HUES6 (cell line): ENCODE measurements at regions not wholly inside any gene's neighbourhood (a gene's known extent, or its start where the extent isn't known, plus 50 kb on each side); places are given as distances from the start of the nearest gene placed in this dataset.

ENCODE experiments used
- H3K27ac ChIP-seq: 2 replicates; pipeline ENCODE4 v1.7.0; 2013; ENCODE audit warnings: low read depth, mild to moderate bottlenecking, low read length, inconsistent platforms
- H3K27me3 ChIP-seq: 2 replicates; pipeline ENCODE4 v1.6.1; 2013; ENCODE audit warnings: low read length; ENCODE audit not compliant: control insufficient read depth, insufficient read depth
- H3K36me3 ChIP-seq: 2 replicates; pipeline ENCODE4 v1.6.1; 2013; ENCODE audit warnings: low read length; ENCODE audit not compliant: control insufficient read depth, insufficient read depth
- H3K4me1 ChIP-seq: 2 replicates; pipeline ENCODE4 v1.6.1; 2013; ENCODE audit warnings: low read length; ENCODE audit not compliant: control insufficient read depth, insufficient read depth
- H3K4me3 ChIP-seq: 2 replicates; pipeline ENCODE4 v1.5.1; 2013; ENCODE audit warnings: low read depth, low read length
- H3K9ac ChIP-seq: one replicate; pipeline ENCODE4 v1.6.1; 2013; ENCODE audit warnings: mild to moderate bottlenecking, low read length
- H3K9me3 ChIP-seq: 2 replicates; pipeline ENCODE4 v1.6.1; 2013; ENCODE audit warnings: low read depth, low read length; ENCODE audit not compliant: control insufficient read depth, insufficient read depth

DNA sequence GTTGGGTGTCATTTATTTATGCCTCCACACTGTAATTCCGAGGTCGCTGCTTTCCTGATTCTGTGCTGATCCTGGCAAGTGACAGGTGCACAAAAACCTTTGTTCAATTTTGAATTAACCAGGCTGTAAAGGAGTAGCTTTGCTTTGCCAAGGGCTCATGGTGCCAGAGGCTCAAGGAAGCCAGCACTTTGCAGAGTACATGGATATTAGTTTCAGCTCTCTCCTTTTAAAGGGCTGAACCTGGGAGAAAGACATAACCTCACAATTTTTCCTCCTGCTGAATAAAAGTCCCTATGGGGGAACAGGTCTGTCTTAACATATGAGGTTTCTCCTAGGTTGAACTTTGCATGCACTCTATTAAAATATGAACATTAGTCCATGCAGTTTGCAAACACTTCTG lies 227.6 kb upstream of the WSB1 start:
- Histone ChIP-seq H3K36me3 (no peaks in the 10 kb centered on the region), H3K4me3 (no peak overlapping the region), H3K27ac (no peak overlapping the region), H3K27me3 (no peaks in the 10 kb centered on the region; the same call in 1 of the 2 replicates), H3K9ac (no peak overlapping the region), H3K9me3 (peaks cover 67% of the 10 kb centered on the region; the same call in 1 of the 2 replicates), H3K4me1 (no peaks in the 10 kb centered on the region)

GRCh38 chr17:27069842-27070508 lies 223.9 kb upstream of the WSB1 start:
- Histone ChIP-seq H3K36me3 (no peaks in the 10 kb centered on the region), H3K4me1 (no peaks in the 10 kb centered on the region), H3K4me3 (no peak overlapping the region), H3K27me3 (no peaks in the 10 kb centered on the region; the same call in 1 of the 2 replicates), H3K9ac (no peak overlapping the region), H3K9me3 (peaks cover 66% of the 10 kb centered on the region; the same call in 1 of the 2 replicates), H3K27ac (no peak overlapping the region)

- H3K36me3 ChIP-seq, result no peaks in the 10 kb centered on the region
- no peak overlapping the region for H3K9ac ChIP-seq
- H3K9me3 ChIP-seq, result peaks cover 66% of the 10 kb centered on the region; the same call in 1 of the 2 replicates
- no peak overlapping the region for H3K27ac ChIP-seq
- H3K4me3 ChIP-seq, result no peak overlapping the region
- H3K4me1 ChIP-seq, result no peaks in the 10 kb centered on the region
- H3K27me3 ChIP-seq, result no peaks in the 10 kb centered on the region
Measured at GRCh38 chr17:27070836-27071235, 223.1 kb upstream of the WSB1 start.

DNA sequence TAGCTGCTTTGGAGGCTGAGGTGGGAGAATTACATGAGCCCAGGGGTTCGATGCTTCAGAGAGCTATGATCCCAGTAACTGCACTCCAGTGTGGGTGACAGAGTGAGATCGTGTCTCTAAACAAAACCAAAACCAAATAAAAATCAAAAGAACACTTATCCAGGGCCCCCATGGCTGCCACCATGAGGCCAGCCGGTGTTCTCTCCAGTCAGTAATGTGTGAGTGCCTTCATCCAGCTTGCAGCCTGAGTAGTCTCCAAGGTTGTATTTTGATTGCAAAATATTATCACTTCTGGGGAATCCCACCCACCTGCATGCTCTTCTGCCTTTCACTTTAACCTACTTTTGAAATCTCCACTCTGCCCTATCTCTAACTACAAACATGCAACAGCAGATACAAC lies 221.0 kb upstream of the WSB1 start:
- H3K27me3 ChIP-seq, result no peaks in the 10 kb centered on the region
- H3K9me3 ChIP-seq, result peaks cover 78% of the 10 kb centered on the region; the same call in 1 of the 2 replicates
- no peak overlapping the region for H3K9ac ChIP-seq
- no peaks in the 10 kb centered on the region for H3K36me3 ChIP-seq
- no peak overlapping the region for H3K4me3 ChIP-seq
- H3K4me1 ChIP-seq, result no peaks in the 10 kb centered on the region
- H3K27ac ChIP-seq, result no peak overlapping the region

DNA sequence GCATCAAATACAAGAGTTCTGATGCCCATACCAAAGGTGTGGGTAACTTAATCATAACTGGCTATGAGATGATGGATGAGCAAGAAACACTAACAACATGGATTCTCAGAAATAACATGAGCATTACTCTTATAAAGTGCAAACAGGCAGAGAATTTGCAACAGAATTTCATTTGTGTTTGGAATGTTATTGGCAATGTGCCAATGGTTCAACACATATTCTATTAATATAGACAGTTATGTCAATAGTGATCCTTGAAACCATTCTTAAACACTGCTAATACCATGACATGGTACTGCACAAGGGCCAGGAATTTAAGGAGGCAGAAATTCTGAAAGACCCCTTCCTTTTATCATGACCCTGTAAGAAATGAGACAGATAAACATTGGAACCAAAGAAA lies 217.1 kb upstream of the WSB1 start:
- no peaks in the 10 kb centered on the region for H3K36me3 ChIP-seq
- no peak overlapping the region for H3K9ac ChIP-seq
- no peak overlapping the region for H3K4me3 ChIP-seq
- no peak overlapping the region for H3K27ac ChIP-seq
- H3K9me3 ChIP-seq, result peaks cover 64% of the 10 kb centered on the region; the same call in 1 of the 2 replicates
- H3K4me1 ChIP-seq, result no peaks in the 10 kb centered on the region
- H3K27me3 ChIP-seq, result no peaks in the 10 kb centered on the region

GRCh38 chr17:27078296-27078695 lies 215.6 kb upstream of the WSB1 start:
- H3K4me3 ChIP-seq, result no peak overlapping the region
- no peak overlapping the region for H3K27ac ChIP-seq
- H3K27me3 ChIP-seq, result no peaks in the 10 kb centered on the region
- no peaks in the 10 kb centered on the region for H3K4me1 ChIP-seq
- H3K36me3 ChIP-seq, result no peaks in the 10 kb centered on the region
- H3K9ac ChIP-seq, result no peak overlapping the region
- H3K9me3 ChIP-seq, result peaks cover 66% of the 10 kb centered on the region; the same call in 1 of the 2 replicates

- H3K4me3 ChIP-seq, result no peak overlapping the region
- peaks cover 63% of the 10 kb centered on the region; the same call in 1 of the 2 replicates for H3K9me3 ChIP-seq
- H3K27me3 ChIP-seq, result no peaks in the 10 kb centered on the region
- H3K36me3 ChIP-seq, result no peaks in the 10 kb centered on the region
- no peak overlapping the region for H3K27ac ChIP-seq
- H3K4me1 ChIP-seq, result no peaks in the 10 kb centered on the region
- no peak overlapping the region for H3K9ac ChIP-seq
Measured at GRCh38 chr17:27079660-27080059, 214.3 kb upstream of the WSB1 start.

- H3K4me3 ChIP-seq, result no peak overlapping the region
- no peaks in the 10 kb centered on the region; the same call in 1 of the 2 replicates for H3K27me3 ChIP-seq
- no peak overlapping the region for H3K9ac ChIP-seq
- no peaks in the 10 kb centered on the region for H3K36me3 ChIP-seq
- no peak overlapping the region for H3K27ac ChIP-seq
- peaks cover 56% of the 10 kb centered on the region; the same call in 1 of the 2 replicates for H3K9me3 ChIP-seq
- no peaks in the 10 kb centered on the region for H3K4me1 ChIP-seq
Measured at GRCh38 chr17:27081002-27081638, 212.8 kb upstream of the WSB1 start.

DNA sequence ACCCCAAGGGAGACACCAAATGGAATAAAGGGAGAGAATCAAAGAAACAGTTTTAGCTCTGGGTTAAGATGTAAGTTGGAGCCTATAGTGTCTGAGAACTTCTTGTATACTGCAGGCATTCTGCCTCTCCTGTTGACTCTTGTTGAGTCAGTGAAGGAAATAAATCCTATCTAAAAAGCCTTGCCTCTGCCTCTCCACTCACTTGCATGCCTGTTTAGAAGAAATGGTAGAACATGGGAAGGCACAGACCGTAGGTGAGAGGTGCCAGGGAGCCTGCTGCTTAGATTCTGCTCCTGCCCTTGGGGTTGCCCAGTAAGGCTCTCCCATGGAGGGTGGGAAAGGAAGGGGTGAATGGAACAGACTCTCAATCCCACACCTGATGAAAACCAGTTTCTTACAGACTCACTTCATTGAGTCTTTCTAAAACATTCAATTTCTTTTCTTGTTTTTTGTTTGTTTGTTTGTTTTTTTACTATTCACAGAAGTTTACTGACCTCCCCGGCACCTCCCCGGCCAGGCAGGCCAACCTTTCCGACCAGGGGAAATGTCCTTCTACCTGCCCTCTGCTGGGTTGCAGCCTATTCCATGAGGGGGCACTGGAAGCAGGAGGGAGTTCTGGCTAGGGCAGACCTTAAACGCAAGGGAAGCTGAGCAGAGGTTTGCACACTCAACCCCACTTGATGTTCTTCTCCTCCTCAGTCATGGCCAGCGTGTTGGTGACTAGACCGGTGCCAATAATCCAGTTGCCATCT lies 211.7 kb upstream of the WSB1 start:
- Histone ChIP-seq H3K4me1 (no peaks in the 10 kb centered on the region), H3K27me3 (no peaks in the 10 kb centered on the region; the same call in 1 of the 2 replicates), H3K9me3 (peaks cover 51% of the 10 kb centered on the region; the same call in 1 of the 2 replicates), H3K9ac (no peak overlapping the region), H3K36me3 (no peaks in the 10 kb centered on the region), H3K4me3 (no peak overlapping the region), H3K27ac (no peak overlapping the region)

DNA sequence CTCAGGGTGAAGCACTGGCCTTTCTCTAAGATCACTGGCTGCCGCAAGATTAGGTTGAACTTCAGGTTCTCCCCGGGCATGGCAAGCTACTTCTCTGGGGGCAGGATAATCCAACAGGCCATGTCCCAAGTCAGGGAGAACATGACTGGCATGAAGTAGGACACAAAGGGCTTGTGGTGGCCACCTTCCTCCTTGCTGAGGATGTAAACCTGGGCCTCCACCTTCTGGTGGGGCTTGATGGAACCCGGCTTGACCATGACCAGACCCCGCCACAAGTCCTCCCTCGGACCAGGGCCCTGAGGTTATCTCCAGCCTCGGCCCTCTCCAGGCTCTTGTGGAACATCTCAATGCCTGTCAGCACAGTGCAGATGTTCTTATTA lies 211.1 kb upstream of the WSB1 start:
- H3K36me3 ChIP-seq, result no peaks in the 10 kb centered on the region
- no peaks in the 10 kb centered on the region for H3K4me1 ChIP-seq
- no peak overlapping the region for H3K4me3 ChIP-seq
- H3K27me3 ChIP-seq, result no peaks in the 10 kb centered on the region; the same call in 1 of the 2 replicates
- H3K9ac ChIP-seq, result no peak overlapping the region
- H3K9me3 ChIP-seq, result peaks cover 52% of the 10 kb centered on the region; the same call in 1 of the 2 replicates
- H3K27ac ChIP-seq, result no peak overlapping the region
